Nephron (organoid): ENCODE measurements at regions not wholly inside any gene's neighbourhood (a gene's known extent, or its start where the extent isn't known, plus 50 kb on each side); places are given as distances from the start of the nearest gene placed in this dataset.

ENCODE experiments used
- H3K27ac Mint-ChIP-seq, 3 experiments: 2 replicates each; pipeline ENCODE4 v1.8.0; 2020; ENCODE audit warnings: mixed read lengths in 3 of 3, mild to moderate bottlenecking in 2 of 3, moderate library complexity in 1 of 3
- H3K27me3 Mint-ChIP-seq: 2 replicates; pipeline ENCODE4 v1.8.0; 2021; ENCODE audit warnings: low read depth, mild to moderate bottlenecking, moderate library complexity, mixed read lengths
- H3K36me3 Mint-ChIP-seq: 2 replicates; pipeline ENCODE4 v1.8.0; 2020; ENCODE audit warnings: low read depth, mixed read lengths
- H3K4me1 Mint-ChIP-seq: 2 replicates; pipeline ENCODE4 v1.8.0; 2020; ENCODE audit warnings: mixed read lengths
- H3K4me3 Mint-ChIP-seq, 3 experiments: 2 replicates each; pipeline ENCODE4 v1.8.0; 2020; ENCODE audit warnings: mild to moderate bottlenecking in 3 of 3, mixed read lengths in 3 of 3, moderate library complexity in 2 of 3
- H3K9me3 Mint-ChIP-seq: 2 replicates; pipeline ENCODE4 v1.8.0; 2020; ENCODE audit warnings: mixed read lengths
- CTCF ChIP-seq, 3 experiments: fragments of 200-600 bp; sonication (generic); IDR thresholded peaks; one replicate each; pipeline ENCODE4 v1.5.0; 2021; ENCODE audit warnings: antibody characterized with exemption in 3 of 3; ENCODE audit not compliant: unreplicated experiment in 3 of 3

- no peak overlapping the region for H3K4me3 Mint-ChIP-seq
- no peaks in the 10 kb centered on the region for H3K4me1 Mint-ChIP-seq
- H3K27me3 Mint-ChIP-seq = no peaks in the 10 kb centered on the region
- peaks cover 14% of the 10 kb centered on the region for H3K9me3 Mint-ChIP-seq
- H3K27ac Mint-ChIP-seq = no peak overlapping the region
- no peaks in the 10 kb centered on the region for H3K36me3 Mint-ChIP-seq
- TF ChIP-seq CTCF (IDR thresholded peaks at IDR 0.05; ENCODE audit: unreplicated experiment in 3 of 3) = no peak
Measured at GRCh38 chr3:28088811-28089526, 152.4 kb upstream of the CMC1 start.

- no peak for TF ChIP-seq CTCF (IDR thresholded peaks at IDR 0.05; ENCODE audit: unreplicated experiment in 3 of 3)
- Mint-ChIP-seq H3K27ac (no peak overlapping the region), H3K4me3 (no peak overlapping the region), H3K36me3 (no peaks in the 10 kb centered on the region), H3K27me3 (no peaks in the 10 kb centered on the region), H3K9me3 (peaks cover 18% of the 10 kb centered on the region), H3K4me1 (no peaks in the 10 kb centered on the region)
Measured at GRCh38 chr3:28089527-28089897, 151.9 kb upstream of the CMC1 start.

DNA sequence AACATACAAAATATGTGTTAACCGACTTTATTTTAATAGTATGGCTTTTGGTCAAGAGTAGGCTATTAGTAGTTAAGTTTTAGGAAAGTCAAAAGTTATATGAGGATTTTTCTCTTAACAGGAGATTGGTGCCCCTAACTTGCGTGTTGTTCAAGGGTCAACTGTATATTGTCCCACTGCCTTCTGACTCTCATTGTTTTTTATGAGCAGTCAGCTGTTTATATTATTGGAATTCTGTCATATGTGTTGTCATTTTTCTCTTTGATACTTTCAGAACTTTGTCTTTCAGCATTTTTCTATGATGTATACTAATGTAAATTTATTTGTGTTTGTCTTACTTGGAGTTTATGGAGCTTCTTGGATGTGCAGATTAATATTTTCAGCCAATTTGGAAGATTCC lies 142.1 kb upstream of the CMC1 start:
- Mint-ChIP-seq H3K4me1 (no peaks in the 10 kb centered on the region), H3K27me3 (no peaks in the 10 kb centered on the region), H3K9me3 (peaks cover 30% of the 10 kb centered on the region), H3K27ac (no peak overlapping the region), H3K36me3 (no peaks in the 10 kb centered on the region), H3K4me3 (no peak overlapping the region)
- TF ChIP-seq CTCF (IDR thresholded peaks at IDR 0.05; ENCODE audit: unreplicated experiment in 3 of 3) = no peak

DNA sequence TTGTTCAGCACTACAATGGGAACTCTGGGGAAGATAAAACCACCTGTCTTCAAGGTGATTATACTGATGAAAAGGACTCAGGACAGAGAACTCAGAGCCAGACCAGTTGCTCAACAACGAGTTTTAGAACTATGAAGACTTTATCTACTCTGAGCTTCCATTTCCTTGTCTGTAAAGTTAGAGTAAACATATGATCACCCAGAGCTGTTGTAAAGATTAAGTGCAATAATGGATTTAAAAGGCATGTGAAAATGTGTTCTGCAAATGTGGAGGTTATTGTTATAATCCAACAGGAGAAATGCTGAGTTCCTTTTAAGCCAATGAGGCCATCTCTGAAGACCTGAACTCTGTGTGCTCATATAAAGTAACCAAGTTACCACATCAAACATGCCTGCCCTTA lies 139.7 kb upstream of the CMC1 start:
- Mint-ChIP-seq H3K4me3 (no peak overlapping the region), H3K4me1 (no peaks in the 10 kb centered on the region), H3K36me3 (no peaks in the 10 kb centered on the region), H3K27me3 (no peaks in the 10 kb centered on the region), H3K9me3 (peaks cover 30% of the 10 kb centered on the region), H3K27ac (no peak overlapping the region)
- no peak for TF ChIP-seq CTCF (IDR thresholded peaks at IDR 0.05; ENCODE audit: unreplicated experiment in 3 of 3)

- H3K4me3 Mint-ChIP-seq = no peak overlapping the region
- no peak overlapping the region for H3K27ac Mint-ChIP-seq
- no peaks in the 10 kb centered on the region for H3K27me3 Mint-ChIP-seq
- no peaks in the 10 kb centered on the region for H3K36me3 Mint-ChIP-seq
- peaks cover 26% of the 10 kb centered on the region for H3K9me3 Mint-ChIP-seq
- TF ChIP-seq CTCF (IDR thresholded peaks at IDR 0.05; ENCODE audit: unreplicated experiment in 3 of 3) = no peak
- no peaks in the 10 kb centered on the region for H3K4me1 Mint-ChIP-seq
Measured at GRCh38 chr3:28103861-28104260, 137.6 kb upstream of the CMC1 start.

- Mint-ChIP-seq H3K27me3 (no peaks in the 10 kb centered on the region), H3K4me1 (no peaks in the 10 kb centered on the region)
Measured at GRCh38 chr3:28104896-28105534, 136.4 kb upstream of the CMC1 start.

More at GRCh38 chr3:28104896-28105534, 136.4 kb upstream of the CMC1 start:
- H3K9me3 Mint-ChIP-seq = peaks cover 16% of the 10 kb centered on the region
- H3K27ac Mint-ChIP-seq = no peak overlapping the region
- TF ChIP-seq CTCF (IDR thresholded peaks at IDR 0.05; ENCODE audit: unreplicated experiment in 3 of 3) = no peak
- H3K36me3 Mint-ChIP-seq = no peaks in the 10 kb centered on the region
- no peak overlapping the region for H3K4me3 Mint-ChIP-seq
